Neuronal stem cell (in vitro differentiated cells): ENCODE measurements at regions not wholly inside any gene's neighbourhood (a gene's known extent, or its start where the extent isn't known, plus 50 kb on each side); places are given as distances from the start of the nearest gene placed in this dataset.

Experiments used
- DNase-seq: peaks from one replicate; pipeline ENCODE4 v3.0.0-alpha.2; 2013; ENCODE audit warnings: low spot score
- H2AFZ ChIP-seq: one replicate; pipeline ENCODE4 v1.6.1; 2013; ENCODE audit warnings: mild to moderate bottlenecking, low read length, inconsistent platforms
- H2AK5ac ChIP-seq: 2 replicates; pipeline ENCODE4 v1.6.1; 2013; ENCODE audit warnings: low read depth, mild to moderate bottlenecking, inconsistent platforms, low read length, moderate library complexity, mixed read lengths
- H2BK120ac ChIP-seq: 2 replicates; pipeline ENCODE4 v1.6.1; 2013; ENCODE audit warnings: low read depth, mild to moderate bottlenecking, inconsistent platforms, low read length, moderate library complexity, mixed read lengths
- H2BK12ac ChIP-seq: one replicate; pipeline ENCODE4 v1.6.1; 2013; ENCODE audit warnings: low read length, inconsistent platforms
- H2BK15ac ChIP-seq: 2 replicates; pipeline ENCODE4 v1.6.1; 2013; ENCODE audit warnings: mild to moderate bottlenecking, low read length, inconsistent platforms, mixed read lengths
- H2BK5ac ChIP-seq: one replicate; pipeline ENCODE4 v1.6.1; 2013; ENCODE audit warnings: inconsistent platforms, mild to moderate bottlenecking, low read length, moderate library complexity
- H3K14ac ChIP-seq: one replicate; pipeline ENCODE4 v1.6.1; 2013; ENCODE audit warnings: low read length, inconsistent platforms
- H3K18ac ChIP-seq: 2 replicates; pipeline ENCODE4 v1.6.1; 2013; ENCODE audit warnings: low read length, inconsistent platforms
- H3K23ac ChIP-seq: 2 replicates; pipeline ENCODE4 v1.6.1; 2013; ENCODE audit warnings: low read depth, mild to moderate bottlenecking, mixed read lengths, low read length, inconsistent platforms; ENCODE audit not compliant: poor library complexity
- H3K27ac ChIP-seq: replicated peaks from 3 replicates; pipeline ENCODE4 v1.5.1; 2013; ENCODE audit warnings: low read length, inconsistent platforms
- H3K27me3 ChIP-seq, 3 experiments: 2 replicates each; pipeline ENCODE4 v1.6.1; 2013; ENCODE audit warnings: low read length in 3 of 3, mild to moderate bottlenecking in 2 of 3, inconsistent platforms in 1 of 3, low read depth in 1 of 3, mixed read lengths in 1 of 3, moderate library complexity in 1 of 3; ENCODE audit not compliant: control insufficient read depth in 3 of 3, insufficient read depth in 3 of 3
- H3K36me3 ChIP-seq, 2 donors: replicated peaks in 1 of 2; 2 replicates each; pipeline ENCODE4 v1.6.1; 2013; ENCODE audit warnings: low read length in 2 of 2; ENCODE audit not compliant: control insufficient read depth in 2 of 2, insufficient read depth in 2 of 2
- H3K4ac ChIP-seq: 2 replicates; pipeline ENCODE4 v1.6.1; 2013; ENCODE audit warnings: inconsistent platforms, mild to moderate bottlenecking, low read length, moderate library complexity
- H3K4me1 ChIP-seq, 2 donors: 1 replicate in 1 of 2; 2 replicates in 1 of 2; pipeline ENCODE4 v1.6.1; 2013; ENCODE audit warnings: low read length in 2 of 2, low read depth in 1 of 2; ENCODE audit not compliant: control insufficient read depth in 2 of 2, insufficient read depth in 1 of 2
- H3K4me2 ChIP-seq: one replicate; pipeline ENCODE4 v1.6.1; 2013; ENCODE audit warnings: mild to moderate bottlenecking, low read length, inconsistent platforms; ENCODE audit not compliant: insufficient read depth, poor library complexity, severe bottlenecking
- H3K4me3 ChIP-seq, 2 donors: 2 replicates each; pipeline ENCODE4 v1.5.1; 2013; ENCODE audit warnings: low read length in 2 of 2, mild to moderate bottlenecking in 2 of 2, inconsistent platforms in 1 of 2, moderate library complexity in 1 of 2
- H3K79me1 ChIP-seq: one replicate; pipeline ENCODE4 v1.6.1; 2013; ENCODE audit warnings: low read depth, mild to moderate bottlenecking, inconsistent platforms, low read length, moderate library complexity
- H3K9ac ChIP-seq: one replicate; pipeline ENCODE4 v1.6.1; 2013; ENCODE audit warnings: mild to moderate bottlenecking, low read depth, low read length, inconsistent platforms; ENCODE audit not compliant: poor library complexity
- H3K9me3 ChIP-seq, 2 donors: replicated peaks in 1 of 2; 2 replicates each; pipeline versions ENCODE3 to v1.6.1; 2013; ENCODE audit warnings: low read length in 2 of 2, mild to moderate bottlenecking in 2 of 2, inconsistent platforms in 1 of 2, low read depth in 1 of 2, mixed read lengths in 1 of 2, moderate library complexity in 1 of 2; ENCODE audit not compliant: control insufficient read depth in 2 of 2, insufficient read depth in 1 of 2
- H4K8ac ChIP-seq: one replicate; pipeline ENCODE4 v1.6.1; 2013; ENCODE audit warnings: low read depth, mild to moderate bottlenecking, inconsistent platforms, low read length, moderate library complexity
- H4K91ac ChIP-seq: one replicate; pipeline ENCODE4 v1.6.1; 2013; ENCODE audit warnings: low read length, low read depth, mild to moderate bottlenecking, inconsistent platforms; ENCODE audit not compliant: poor library complexity
- WGBS, 2 donors: extraction: QIAGEN DNeasy Blood & Tissue Kit; methylation state at CpG; one replicate each; pipeline ENCODE4 v1.1.7; 2013; ENCODE audit warnings: missing lambda C conversion rate in 2 of 2, mixed read lengths in 1 of 2; ENCODE audit not compliant: insufficient read length in 2 of 2, insufficient replicate concordance in 1 of 2; ENCODE audit errors: extremely low coverage in 2 of 2; 5-methylcytosine and 5-hydroxymethylcytosine counted together

DNA sequence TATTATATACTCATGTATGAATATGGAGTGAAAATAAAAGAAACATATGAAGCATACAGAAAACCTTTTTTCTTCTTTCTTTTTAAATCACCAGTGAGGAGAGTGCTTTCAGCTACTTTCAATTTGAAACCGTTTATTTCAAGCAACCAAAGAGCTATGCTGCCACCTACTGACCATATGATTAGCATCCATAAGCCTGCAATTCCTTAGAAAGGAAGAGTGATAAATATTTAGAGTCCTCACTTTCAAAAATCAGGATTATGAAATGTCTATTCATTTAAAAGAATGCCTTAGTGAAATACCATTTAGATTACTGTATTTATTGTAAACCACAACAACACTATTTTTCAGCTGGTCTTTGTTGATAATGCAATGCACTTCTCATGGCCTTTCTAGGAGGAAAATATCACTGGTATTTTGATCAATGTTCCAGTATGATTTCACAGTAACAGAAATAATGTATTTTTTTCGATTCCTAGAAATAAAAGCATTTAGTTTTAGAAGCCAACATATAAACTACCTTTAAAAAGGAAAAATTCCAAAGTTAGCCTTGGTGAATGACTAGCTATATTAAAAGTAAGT is 667.6 kb downstream of the PCDH18 start:
- Histone ChIP-seq H2BK5ac (no peak overlapping the region), H3K4ac (no peak overlapping the region), H4K8ac (no peak overlapping the region), H2BK120ac (no peak overlapping the region), H3K9ac (no peak overlapping the region), H3K79me1 (no peaks in the 10 kb centered on the region), H4K91ac (no peak overlapping the region), H2BK12ac (no peak overlapping the region), H3K9me3 (no peaks in the 10 kb centered on the region), H3K14ac (no peak overlapping the region), H2AK5ac (no peak overlapping the region), H3K27me3 (no peaks in the 10 kb centered on the region), H2BK15ac (no peak overlapping the region), H2AFZ (peak overlapping the region; percentile 6), H3K4me3 (no peak overlapping the region), H3K18ac (no peak overlapping the region), H3K36me3 (no peaks in the 10 kb centered on the region), H3K23ac (no peak overlapping the region), H3K4me2 (no peak overlapping the region), H3K27ac (no peak overlapping the region), H3K4me1 (no peaks in the 10 kb centered on the region)
- WGBS, 2 donors: no CpG with 5 or more reads among the region's 2 CpGs
- peak; percentile 67 for DNase-seq

DNA sequence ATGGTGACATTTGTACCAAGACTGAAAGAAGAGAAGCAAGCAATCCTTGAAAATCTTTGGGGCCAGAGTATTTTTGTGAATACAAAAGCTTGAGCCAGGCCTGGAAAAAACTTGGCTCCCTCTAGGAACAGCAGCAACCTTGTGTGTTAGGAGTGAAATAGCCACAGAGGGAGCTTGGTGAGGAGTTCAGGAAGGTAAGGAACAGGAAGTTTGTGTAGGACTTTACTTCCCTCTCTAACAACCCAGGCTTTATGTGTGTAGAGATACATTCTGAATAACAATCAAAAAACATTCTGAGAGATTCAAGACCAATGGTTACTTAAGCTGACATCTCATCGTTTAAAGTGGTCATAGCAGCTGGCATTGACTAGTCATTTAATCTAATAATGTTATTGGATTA is 668.5 kb downstream of the PCDH18 start:
- H2AK5ac ChIP-seq: no peak overlapping the region
- H2AFZ ChIP-seq: peak overlapping the region; percentile 59
- H3K27ac ChIP-seq: no peak overlapping the region
- peak; percentile 3 for DNase-seq
- H3K14ac ChIP-seq: no peak overlapping the region
- H3K4me2 ChIP-seq: no peak overlapping the region
- H3K23ac ChIP-seq: no peak overlapping the region
- H2BK15ac ChIP-seq: no peak overlapping the region
- H3K36me3 ChIP-seq: no peaks in the 10 kb centered on the region
- H2BK120ac ChIP-seq: no peak overlapping the region
- H3K9me3 ChIP-seq: no peaks in the 10 kb centered on the region
- H3K79me1 ChIP-seq: no peaks in the 10 kb centered on the region
- no peak overlapping the region for H3K18ac ChIP-seq
- H4K91ac ChIP-seq: no peak overlapping the region
- no peak overlapping the region for H3K4ac ChIP-seq
- no peak overlapping the region for H4K8ac ChIP-seq
- H3K4me1 ChIP-seq: no peaks in the 10 kb centered on the region
- H3K9ac ChIP-seq: no peak overlapping the region
- H3K4me3 ChIP-seq: no peak overlapping the region
- H3K27me3 ChIP-seq: no peaks in the 10 kb centered on the region
- no peak overlapping the region for H2BK12ac ChIP-seq
- whole genome bisulfite sequencing, 2 donors: no CpG with 5 or more reads among the region's 1 CpG
- H2BK5ac ChIP-seq: no peak overlapping the region

DNA sequence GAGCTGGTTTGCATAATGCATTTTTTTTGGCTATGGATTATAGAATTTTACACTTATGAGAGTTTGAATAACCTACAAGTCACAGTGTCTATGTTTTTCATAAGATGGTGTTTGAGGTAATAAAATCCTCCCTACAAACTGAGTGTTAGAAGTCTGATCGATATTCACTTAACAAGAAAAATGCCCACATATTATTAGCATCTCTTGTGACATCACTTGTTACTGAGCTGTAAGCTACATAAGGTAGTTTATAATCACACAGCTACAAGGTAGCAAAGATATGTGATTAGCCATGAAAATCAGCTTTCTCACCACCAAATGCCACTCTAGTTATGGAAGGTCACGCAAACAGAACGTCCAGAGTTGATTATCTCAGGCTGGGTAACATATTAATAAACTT is 669.6 kb downstream of the PCDH18 start:
- Histone ChIP-seq H3K9ac (no peak overlapping the region), H3K4me1 (no peaks in the 10 kb centered on the region), H3K27ac (no peak overlapping the region), H4K8ac (no peak overlapping the region), H3K9me3 (no peaks in the 10 kb centered on the region), H3K36me3 (no peaks in the 10 kb centered on the region), H3K4me2 (no peak overlapping the region), H2BK15ac (no peak overlapping the region), H3K79me1 (no peaks in the 10 kb centered on the region), H2BK5ac (no peak overlapping the region), H4K91ac (no peak overlapping the region), H2BK12ac (no peak overlapping the region), H3K18ac (no peak overlapping the region), H3K4me3 (no peak overlapping the region), H3K23ac (no peak overlapping the region), H3K27me3 (no peaks in the 10 kb centered on the region), H2AFZ (no peak overlapping the region), H3K4ac (no peak overlapping the region), H2BK120ac (no peak overlapping the region), H3K14ac (no peak overlapping the region), H2AK5ac (no peak overlapping the region)
- DNase-seq: no peak
- WGBS, 2 donors: no CpG with 5 or more reads among the region's 3 CpGs

DNA sequence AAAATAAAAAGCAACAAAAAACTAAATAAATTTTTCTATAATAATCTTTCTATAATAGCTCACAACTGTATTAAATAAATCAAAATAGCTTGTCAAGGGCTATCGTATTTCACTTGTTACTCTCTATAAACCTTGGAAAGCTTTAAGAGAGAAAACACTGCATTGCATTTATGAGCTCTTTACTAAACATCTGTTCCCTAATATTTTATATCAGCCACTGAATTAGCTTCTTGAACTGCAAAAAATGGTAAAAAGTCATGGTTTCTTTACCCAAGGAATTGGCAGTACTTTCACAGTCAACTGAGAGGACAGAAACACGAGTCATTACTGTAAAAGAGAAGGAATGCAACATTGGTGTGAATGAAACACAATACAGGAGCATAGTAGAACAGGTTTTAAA is 671.2 kb downstream of the PCDH18 start:
- H3K4me1 ChIP-seq: no peaks in the 10 kb centered on the region
- no peak overlapping the region for H3K23ac ChIP-seq
- no peak overlapping the region for H3K9ac ChIP-seq
- no peak overlapping the region for H3K4me3 ChIP-seq
- no peak overlapping the region for H3K14ac ChIP-seq
- no peak overlapping the region for H3K4ac ChIP-seq
- no peak overlapping the region for H2BK5ac ChIP-seq
- H4K8ac ChIP-seq: no peak overlapping the region
- no peaks in the 10 kb centered on the region for H3K36me3 ChIP-seq
- no peak overlapping the region for H3K18ac ChIP-seq
- no peak overlapping the region for H2BK12ac ChIP-seq
- H2BK15ac ChIP-seq: no peak overlapping the region
- no peak overlapping the region for H2BK120ac ChIP-seq
- no peak overlapping the region for H4K91ac ChIP-seq
- H3K79me1 ChIP-seq: no peaks in the 10 kb centered on the region
- no peak for DNase-seq
- WGBS, 2 donors: no CpG with 5 or more reads among the region's 2 CpGs
- H3K27me3 ChIP-seq: no peaks in the 10 kb centered on the region
- H2AFZ ChIP-seq: no peak overlapping the region
- no peak overlapping the region for H2AK5ac ChIP-seq
- H3K9me3 ChIP-seq: no peaks in the 10 kb centered on the region
- H3K4me2 ChIP-seq: no peak overlapping the region
- H3K27ac ChIP-seq: no peak overlapping the region
